Activated gamma-delta T cell treated with anti-CD3 and anti-CD28 coated beads, Interleukin-2, amount 50 U/mL, for 16 hours (primary cell): ENCODE measurements at regions not wholly inside any gene's neighbourhood (a gene's known extent, or its start where the extent isn't known, plus 50 kb on each side); places are given as distances from the start of the nearest gene placed in this dataset.

Experiments used
- DNase-seq: peaks from one replicate; pipeline ENCODE4 v3.0.0-alpha.2; 2020; ENCODE audit warnings: low read depth

- no peak for DNase-seq
Observed at GRCh38 chr2:120881981-120882788, 146.5 kb downstream of the GLI2 start.

DNA sequence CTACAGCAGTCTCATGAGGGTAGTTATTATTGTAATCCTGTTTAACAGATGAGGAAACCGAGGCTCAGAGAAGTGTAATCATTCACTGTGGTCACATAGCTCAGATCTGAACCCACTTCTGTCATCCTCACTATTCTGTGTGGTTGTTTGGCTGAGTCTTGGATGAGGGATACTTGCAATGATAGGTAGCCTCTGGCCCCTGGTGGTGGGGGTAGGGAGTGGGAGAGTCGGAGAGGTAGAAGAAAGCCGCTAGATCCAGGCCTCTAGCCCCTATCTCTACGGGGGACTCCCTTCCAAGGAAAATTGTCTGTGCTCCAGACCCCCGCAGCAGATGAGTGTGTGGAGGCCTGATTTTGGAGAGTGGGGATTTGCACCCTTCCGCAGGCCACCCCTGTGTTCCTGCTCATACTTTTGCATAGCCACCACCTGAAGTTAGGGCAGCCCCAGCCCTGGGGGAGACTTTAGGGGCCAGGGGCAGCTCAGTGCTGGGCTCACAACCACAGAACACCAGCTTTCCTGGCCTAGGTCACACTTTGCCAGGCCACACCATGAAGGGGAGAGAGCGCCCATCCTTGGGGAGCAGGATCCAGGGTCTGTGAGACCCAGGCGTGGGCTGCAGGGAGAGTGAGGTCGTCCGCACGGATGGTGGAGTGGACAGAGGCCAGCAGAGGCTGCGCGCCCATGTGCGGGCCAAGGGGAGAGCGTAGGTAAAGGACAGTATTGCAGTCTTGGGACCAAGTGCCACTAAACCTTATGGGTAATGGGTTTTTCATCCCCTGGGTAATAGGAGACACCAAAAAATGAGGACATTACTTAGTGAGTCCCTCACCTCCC lies 148.2 kb downstream of the GLI2 start:
- DNase-seq: no peak

GRCh38 chr2:120884472-120885290 lies 149.0 kb downstream of the GLI2 start:
- no peak for DNase-seq

GRCh38 chr2:120885321-120885720 lies 149.7 kb downstream of the GLI2 start:
- DNase-seq: no peak

DNA sequence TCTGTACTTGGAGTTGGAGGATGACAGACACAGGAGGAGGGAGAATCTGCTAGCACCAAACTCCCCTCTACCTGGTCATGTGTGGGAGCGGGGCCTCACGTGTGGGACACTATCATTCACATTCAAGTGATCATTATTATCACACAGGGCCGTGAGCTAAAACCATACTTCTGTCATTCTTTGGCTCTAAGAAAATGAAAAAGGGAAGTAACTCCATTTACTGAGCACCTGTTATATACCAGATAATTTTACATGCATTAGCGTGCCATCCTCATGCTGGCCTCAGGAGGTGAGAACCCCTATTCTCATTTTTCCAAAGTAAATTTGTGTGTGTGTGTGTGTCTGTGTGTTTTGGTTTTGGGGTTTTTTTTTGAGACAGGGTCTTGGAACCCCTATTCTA lies 150.1 kb downstream of the GLI2 start:
- no peak for DNase-seq

DNA sequence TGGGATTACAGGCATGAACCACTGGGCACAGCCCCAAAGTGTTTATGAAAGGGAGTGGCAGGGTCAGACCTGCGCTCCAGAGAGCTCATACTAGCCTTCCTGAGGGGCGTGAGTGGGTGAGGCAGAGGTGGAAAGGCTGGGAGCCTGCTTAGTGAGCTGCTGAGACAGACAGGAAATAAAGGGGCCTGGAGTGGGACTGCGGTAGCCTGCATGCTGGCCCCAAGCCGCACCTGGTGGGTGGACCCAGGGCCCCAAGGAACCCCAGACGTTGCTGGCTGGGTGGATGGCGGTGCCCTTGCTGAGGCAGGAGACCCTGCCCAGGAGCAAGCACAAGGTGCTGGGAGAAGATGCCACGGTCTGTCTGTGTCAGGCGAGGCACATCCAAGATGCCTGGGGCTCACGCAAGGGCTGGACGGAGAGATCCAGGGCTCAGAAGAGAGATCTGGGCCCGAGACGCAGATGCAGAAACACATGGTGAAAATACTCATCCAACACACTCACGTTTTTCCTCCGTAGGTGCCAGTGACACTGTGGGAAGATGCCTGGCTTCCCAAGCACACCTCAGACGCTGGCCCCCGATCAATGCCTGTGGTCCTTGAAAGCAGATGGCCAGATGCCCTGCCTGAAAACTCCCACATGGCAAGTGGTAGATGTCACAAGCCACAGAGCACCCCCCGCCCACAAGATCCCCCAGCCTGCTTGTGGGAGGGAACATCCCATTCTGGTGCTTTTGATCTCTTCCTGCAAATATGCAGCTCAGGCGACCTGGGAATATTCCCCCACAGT lies 151.1 kb downstream of the GLI2 start:
- DNase-seq: no peak

DNA sequence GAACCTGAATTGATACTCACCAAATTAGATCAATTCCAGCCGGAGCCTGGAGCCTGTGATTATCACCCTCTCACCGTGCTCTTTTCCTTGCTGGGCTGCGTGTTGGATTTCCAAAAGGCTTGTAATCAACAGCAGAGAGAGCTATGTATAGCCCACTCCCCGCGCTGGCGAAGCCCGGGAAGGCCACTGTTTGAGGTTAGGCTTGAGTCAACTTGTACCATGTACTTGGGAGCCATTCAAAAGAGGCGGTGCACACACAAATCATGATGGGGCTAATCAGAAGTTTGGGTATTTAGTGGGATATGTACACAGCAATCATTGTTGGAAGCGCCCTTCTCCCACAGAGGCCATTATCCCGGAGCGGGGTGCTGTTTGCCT lies 151.6 kb downstream of the GLI2 start:
- no peak for DNase-seq

DNA sequence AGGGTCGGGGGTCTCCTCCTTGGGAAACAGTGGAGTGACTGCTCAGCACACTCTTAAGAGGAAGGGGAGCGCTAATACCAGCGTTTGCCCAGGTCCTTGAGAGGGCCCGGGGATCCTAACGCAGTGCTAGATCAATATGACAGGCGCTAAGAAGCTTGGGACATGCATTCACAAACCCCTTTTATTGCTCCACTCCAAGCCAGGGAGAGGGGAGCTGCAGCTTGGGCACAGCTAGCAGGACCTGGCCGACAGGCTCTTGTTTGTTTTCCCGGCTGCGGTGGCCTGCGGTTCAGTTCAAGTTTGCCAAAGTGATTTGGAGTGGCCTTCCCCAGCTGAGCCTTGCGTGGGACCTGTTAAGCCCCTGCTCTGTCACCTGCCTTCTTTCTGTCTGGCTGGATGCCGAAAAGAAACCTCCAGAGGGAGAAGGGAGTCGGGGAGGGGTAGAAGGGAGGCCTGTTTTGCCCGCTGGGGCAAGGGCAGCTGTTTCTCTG lies 152.1 kb downstream of the GLI2 start:
- DNase-seq: no peak

DNA sequence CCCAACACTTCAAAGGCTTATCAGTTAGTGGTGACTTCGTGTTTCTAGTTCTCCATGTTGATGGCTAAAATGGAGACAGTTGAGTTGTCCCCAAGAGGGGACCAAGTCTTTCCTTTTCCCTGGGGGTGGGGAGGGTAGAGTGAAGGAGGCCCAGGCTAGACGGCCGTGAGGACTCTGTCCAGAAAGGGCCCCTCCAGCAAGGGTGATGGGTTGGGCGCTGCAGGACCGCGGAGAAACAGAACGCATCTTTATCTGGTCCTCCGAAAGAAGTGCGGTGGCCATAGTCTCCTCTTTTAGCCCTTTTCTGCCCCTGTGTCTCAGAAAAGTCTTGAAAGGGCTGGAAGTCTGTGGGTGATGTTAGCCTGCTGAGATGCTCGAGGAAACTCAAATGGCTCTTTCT lies 153.2 kb downstream of the GLI2 start:
- DNase-seq: no peak

DNA sequence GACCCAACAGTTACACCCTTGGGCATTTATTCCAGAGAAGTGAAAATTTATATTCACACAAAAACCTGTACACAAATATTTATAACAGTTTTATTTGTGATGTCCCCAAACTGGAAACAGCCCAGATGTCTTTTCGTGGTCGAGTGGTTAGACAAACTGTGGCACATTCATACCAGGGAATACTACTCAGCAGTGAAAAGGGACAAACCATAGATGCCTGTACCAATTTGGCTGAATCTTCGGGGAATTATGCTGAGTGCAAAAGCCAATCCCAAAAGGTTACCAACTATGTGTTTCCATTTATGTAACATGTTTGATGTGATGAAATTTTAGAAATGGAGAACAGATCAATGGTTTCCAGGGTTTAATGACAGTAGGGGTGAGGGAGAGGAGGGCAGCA lies 154.3 kb downstream of the GLI2 start:
- DNase-seq: no peak

- DNase-seq: no peak
Observed at GRCh38 chr2:120890566-120891360, 155.1 kb downstream of the GLI2 start.

DNA sequence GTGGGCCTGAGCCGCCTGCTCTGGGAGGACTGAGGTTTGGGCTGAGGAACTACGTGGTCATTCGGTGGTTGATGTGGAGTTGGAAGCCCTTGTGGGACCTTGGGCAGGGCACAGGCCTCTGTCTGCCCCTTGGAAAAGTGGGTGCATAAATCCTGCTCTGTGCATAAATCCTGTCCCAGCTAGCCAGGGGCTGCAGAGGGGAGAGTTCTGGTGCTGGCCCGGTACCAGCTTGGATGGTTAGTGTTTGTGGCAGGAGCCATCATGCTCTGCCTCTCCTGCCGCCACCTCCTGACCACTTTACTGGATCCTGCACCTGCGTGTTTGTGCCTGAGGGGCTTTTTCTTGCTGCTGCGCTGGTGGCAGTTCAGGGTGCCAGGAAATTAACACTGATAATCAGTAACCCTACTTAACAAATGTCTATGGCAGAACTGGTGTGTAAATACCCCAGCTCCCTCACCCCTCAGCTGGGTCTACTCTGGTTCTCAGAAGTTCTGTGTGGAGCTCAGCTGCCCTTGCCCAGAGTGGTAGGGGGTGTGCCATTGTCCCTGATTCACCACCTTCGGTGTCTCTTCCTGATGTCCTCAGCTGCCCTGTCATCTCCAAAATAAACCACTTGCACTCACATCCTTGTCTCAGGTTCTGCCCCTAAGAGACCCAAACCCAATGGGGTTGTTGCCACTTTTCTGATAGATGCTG lies 156.8 kb downstream of the GLI2 start:
- DNase-seq: no peak

GRCh38 chr2:120892967-120893667 lies 157.4 kb downstream of the GLI2 start:
- DNase-seq: no peak

DNA sequence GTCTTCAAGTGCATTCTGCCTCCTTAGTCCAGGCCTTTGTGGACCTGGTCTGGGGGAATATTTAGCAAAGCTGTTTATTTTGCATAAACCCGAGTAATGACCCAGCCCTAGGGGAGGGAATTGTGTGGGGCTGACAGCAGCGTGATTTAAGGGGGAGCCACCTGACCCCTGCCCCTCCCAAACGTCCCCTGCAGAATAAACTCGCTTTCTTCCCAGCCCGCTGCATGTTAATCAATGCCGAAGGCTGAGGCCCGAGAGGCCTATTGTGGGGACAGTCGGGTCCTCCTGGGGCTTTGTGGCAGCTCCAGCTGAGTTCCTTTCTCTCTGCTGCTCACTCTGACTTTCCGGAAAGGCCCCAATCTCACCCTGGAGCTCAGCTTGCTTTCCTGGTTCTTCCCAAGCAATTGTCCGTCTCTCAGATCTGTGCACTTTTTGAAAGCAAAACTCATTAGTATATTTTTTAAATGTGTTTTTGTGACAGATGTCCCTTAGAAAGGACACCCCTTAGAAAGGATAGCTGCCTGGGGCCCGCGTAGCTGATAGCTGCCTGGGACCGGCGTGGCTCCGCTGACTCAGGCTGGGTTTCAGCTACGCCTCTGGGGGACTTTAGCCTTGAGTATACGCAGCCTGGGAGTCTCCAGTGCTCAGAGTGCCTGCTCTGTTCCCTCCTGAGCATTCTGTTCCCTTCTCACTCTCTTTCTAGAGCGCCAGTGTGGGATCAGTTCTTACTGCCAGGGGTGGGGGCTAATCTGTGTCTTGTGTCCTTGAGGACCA lies 158.3 kb downstream of the GLI2 start:
- DNase-seq: no peak

DNA sequence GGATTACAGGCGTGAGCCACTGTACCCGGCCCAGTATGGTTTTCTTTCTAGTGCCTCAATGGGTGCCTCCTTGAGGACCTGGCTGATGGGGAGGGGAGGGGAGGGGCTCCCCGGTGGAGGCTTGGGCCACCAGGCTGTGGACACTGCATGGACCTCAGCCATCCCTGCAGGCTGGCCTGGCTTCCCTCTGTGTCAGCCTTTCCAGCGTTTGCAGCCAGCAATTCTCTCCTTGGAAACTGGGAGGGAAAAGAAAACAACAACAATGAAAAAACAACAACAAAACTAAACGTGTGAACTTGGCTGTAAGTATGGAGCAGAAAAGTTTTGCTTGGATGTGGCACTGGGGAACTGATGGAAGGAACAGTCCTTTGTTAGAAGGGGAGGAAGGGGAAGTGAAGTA lies 159.3 kb downstream of the GLI2 start:
- DNase-seq: no peak

GRCh38 chr2:120896126-120896525 lies 160.5 kb downstream of the GLI2 start:
- DNase-seq: no peak

- no peak for DNase-seq
Observed at GRCh38 chr2:120896901-120897300, 161.2 kb downstream of the GLI2 start.

DNA sequence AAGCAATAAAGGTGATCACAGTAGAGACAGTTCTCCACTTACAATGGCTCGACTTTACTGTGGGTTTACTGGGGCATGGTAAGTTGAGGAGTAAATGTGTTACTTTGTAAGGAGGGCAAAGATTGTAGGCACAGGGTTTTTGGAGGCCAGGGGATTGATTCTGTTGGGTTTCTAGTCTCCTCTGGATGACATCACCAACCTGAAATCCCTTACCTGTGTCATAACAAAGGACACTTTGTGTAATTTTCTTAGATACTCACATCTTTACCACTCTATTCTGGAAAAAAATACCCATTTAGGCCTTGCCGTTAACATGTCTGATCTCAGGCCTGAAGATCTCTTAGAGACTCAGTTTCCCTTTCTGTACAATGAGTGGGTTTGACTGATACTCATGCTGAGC lies 161.7 kb downstream of the GLI2 start:
- no peak for DNase-seq

DNA sequence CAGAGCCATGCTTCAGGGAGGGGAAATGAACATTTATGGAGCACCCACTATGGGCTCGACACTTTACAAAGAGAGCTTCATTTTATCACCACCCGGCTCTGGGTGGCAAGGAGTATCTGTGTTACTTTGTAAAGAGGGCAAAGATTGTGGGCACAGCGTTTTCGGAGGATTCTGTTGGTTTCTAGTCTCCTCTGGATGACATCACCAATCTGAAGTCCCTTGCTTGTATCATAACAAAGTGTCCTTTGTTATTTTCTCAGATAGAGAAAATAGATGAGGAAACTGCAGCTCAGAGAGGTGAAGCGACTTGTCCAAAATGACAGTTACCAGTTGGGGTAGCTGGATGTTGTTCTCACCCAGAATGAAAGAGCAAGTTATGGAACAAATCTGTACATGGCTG lies 162.8 kb downstream of the GLI2 start:
- DNase-seq: no peak
